Erythroblast (primary cell): ENCODE measurements at regions not wholly inside any gene's neighbourhood (a gene's known extent, or its start where the extent isn't known, plus 50 kb on each side); places are given as distances from the start of the nearest gene placed in this dataset.

Experiments
- GATA1 ChIP-seq: IDR thresholded peaks from 2 replicates; pipeline ENCODE4 v1.6.1; 2011; ENCODE audit warnings: low read depth, mild to moderate bottlenecking, control low read depth, low read length, moderate library complexity
- POLR2A ChIP-seq: IDR thresholded peaks from 2 replicates; pipeline ENCODE4 v1.6.1; 2011; ENCODE audit warnings: mild to moderate bottlenecking, low read length

DNA sequence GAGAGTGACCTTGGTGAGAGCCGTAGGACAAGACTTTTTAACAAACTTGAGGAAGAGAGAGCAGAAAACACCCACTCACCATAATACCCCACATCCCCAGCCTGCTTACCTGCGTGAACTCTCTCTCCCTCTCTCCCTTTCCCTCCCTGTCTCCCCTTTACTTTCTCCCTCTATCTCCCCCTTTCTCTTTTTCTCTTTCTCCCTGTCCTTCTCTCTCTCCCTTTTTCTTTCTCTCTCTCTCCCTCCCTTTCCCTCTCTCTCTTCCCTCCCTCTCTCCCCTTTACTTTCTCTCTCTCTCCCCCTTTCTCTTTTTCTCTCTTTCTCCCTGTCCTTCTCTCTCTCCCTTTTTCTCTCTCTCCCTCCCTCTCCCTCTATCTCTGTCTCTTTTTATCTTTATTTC, 464.0 kb upstream of the AUTS2 start:
- TF ChIP-seq POLR2A (no peak), GATA1 (no peak)
